WI38 (cell line): ENCODE measurements at regions not wholly inside any gene's neighbourhood (a gene's known extent, or its start where the extent isn't known, plus 50 kb on each side); places are given as distances from the start of the nearest gene placed in this dataset.

Experiments used
- H3K4me3 ChIP-seq: 2 replicates; pipeline ENCODE4 v1.5.1; 2011; ENCODE audit warnings: low read depth, mild to moderate bottlenecking, control low read depth, low read length
- CTCF ChIP-seq: IDR thresholded peaks from 2 replicates; pipeline ENCODE4 v1.5.1; 2012; ENCODE audit warnings: low read depth, mild to moderate bottlenecking, control low read depth, low read length

- no peak overlapping the region for H3K4me3 ChIP-seq
- TF ChIP-seq CTCF = no peak
Observed at GRCh38 chr2:196376984-196377877, 205.9 kb upstream of the STK17B start.

GRCh38 chr2:196379600-196379999 lies 208.2 kb upstream of the STK17B start:
- TF ChIP-seq CTCF = no peak
- H3K4me3 ChIP-seq = no peak overlapping the region

GRCh38 chr2:196380098-196380497 lies 208.7 kb upstream of the STK17B start:
- no peak overlapping the region for H3K4me3 ChIP-seq
- TF ChIP-seq CTCF = no peak

- no peak overlapping the region for H3K4me3 ChIP-seq
- no peak for TF ChIP-seq CTCF
Observed at GRCh38 chr2:196380575-196380974, 209.2 kb upstream of the STK17B start.

- no peak overlapping the region for H3K4me3 ChIP-seq
- no peak for TF ChIP-seq CTCF
Observed at GRCh38 chr2:196381464-196381863, 210.1 kb upstream of the STK17B start.

GRCh38 chr2:196383799-196384198 lies 212.4 kb upstream of the STK17B start:
- no peak overlapping the region for H3K4me3 ChIP-seq
- TF ChIP-seq CTCF = no peak

GRCh38 chr2:196384729-196385128 lies 213.4 kb upstream of the STK17B start:
- no peak overlapping the region for H3K4me3 ChIP-seq

More at GRCh38 chr2:196384729-196385128, 213.4 kb upstream of the STK17B start:
- no peak for TF ChIP-seq CTCF
